ENCODE measurements at regions not wholly inside any gene's neighbourhood (a gene's known extent, or its start where the extent isn't known, plus 50 kb on each side); places are given as distances from the start of the nearest gene placed in this dataset.

DNA sequence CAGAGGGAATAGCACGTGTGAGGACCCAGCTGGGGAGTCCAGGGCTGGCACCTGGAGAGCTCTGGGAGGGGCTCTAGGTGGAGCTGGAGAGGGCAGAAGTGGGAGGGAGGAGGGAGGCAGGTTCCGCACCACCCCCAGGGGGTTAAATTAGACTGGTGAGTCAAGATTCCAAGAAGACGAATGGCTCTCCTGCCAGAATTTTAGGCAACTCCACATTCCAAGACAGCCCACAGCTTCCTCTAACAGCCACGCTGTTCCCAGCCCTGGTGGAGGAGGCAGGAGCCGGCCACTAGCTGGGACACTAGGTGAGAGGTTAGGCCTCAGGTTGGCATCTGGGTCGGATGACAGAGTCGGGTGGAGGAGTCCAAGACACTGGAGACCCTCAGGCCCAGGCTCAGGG, 60.2 kb downstream of the TFAP2C start:
- H3K4me1 Mint-ChIP-seq (ENCODE audit: low read depth) = no peaks in the 10 kb centered on the region
- ChIA-PET CTCF (no interaction called here), POLR2A (no interaction called here)
- H3K27ac Mint-ChIP-seq = no peak overlapping the region
- ATAC-seq (no peak), DNase-seq (no peak)
- no peaks in the 10 kb centered on the region for H3K9me3 Mint-ChIP-seq (ENCODE audit: insufficient read depth)
- H3K4me3 Mint-ChIP-seq = no peak overlapping the region
- no peaks in the 10 kb centered on the region for H3K36me3 Mint-ChIP-seq (ENCODE audit: low read depth)
- no peaks in the 10 kb centered on the region for H3K27me3 Mint-ChIP-seq (ENCODE audit: low read depth)

DNA sequence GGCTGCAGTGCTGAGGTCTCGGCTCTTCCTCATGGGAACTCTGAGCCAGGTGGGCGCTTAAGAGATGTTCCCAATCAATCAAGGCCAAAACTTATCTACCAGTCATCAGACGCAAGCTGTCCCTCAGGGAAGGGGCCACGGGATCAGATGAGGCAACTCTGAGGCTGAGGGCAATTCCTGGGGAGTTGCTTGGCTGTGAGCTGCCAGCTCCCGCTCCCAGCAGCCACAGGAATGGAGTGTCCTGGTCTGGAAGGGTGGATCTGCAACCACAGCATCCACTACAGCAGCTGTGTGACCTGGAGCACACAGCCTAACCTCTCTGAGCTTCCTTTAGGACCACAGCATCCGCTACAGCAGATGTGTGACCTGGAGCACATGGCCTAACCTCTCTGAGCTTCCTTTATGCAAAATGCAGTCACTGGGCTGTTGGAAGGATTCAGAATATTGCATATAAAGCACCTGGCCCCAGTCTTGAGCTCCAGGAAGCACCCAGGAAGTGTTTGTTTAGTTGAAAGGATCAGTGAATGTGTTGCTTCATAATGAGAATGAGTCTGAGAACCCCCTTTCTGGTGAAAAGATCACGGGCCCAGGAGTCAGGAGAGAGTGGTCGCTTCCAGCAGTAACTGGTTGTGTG, 60.9 kb downstream of the TFAP2C start:
- H3K4me1 Mint-ChIP-seq (ENCODE audit: low read depth) = no peaks in the 10 kb centered on the region
- DNase-seq (no peak), ATAC-seq (no peak)
- ChIA-PET CTCF (no interaction called here), POLR2A (no interaction called here)
- no peaks in the 10 kb centered on the region for H3K27me3 Mint-ChIP-seq (ENCODE audit: low read depth)
- H3K9me3 Mint-ChIP-seq (ENCODE audit: insufficient read depth) = no peaks in the 10 kb centered on the region
- H3K36me3 Mint-ChIP-seq (ENCODE audit: low read depth) = no peaks in the 10 kb centered on the region
- no peak overlapping the region for H3K27ac Mint-ChIP-seq
- no peak overlapping the region for H3K4me3 Mint-ChIP-seq

DNA sequence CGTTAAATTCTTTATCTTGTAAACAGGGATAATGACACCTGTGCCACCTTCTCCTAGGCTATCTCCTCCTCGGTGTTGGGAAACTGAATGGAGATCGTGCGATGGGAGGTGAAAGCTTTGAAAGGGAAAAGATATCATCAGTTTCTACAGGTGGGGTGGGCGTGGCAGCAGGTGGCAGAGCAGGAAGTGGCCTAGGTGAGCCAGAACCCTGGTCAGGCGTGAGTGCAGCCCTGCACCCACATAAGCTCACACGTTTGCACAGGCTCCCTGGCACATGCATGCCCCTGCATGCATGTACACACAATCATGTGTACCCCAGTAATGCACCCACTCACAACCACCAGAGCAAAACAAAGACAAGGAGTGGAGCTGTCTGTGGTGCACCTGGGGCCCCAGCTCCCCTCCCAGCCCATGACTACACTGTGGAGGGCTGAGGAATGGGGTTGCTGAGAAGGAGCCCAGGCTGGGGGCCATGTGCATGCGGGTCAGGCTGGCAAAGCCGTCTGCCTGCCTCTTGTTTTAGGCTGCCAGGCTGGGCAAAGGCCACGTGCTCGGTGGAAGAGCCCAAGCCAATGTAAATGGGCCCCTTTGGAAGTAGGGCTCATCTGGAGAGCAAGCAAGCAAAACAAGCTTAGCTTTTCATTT, 61.5 kb downstream of the TFAP2C start:
- no peak for DNase-seq
- no peaks in the 10 kb centered on the region for H3K27me3 Mint-ChIP-seq (ENCODE audit: low read depth)
- no peaks in the 10 kb centered on the region for H3K9me3 Mint-ChIP-seq (ENCODE audit: insufficient read depth)
- ChIA-PET CTCF (no interaction called here), POLR2A (no interaction called here)
- ATAC-seq = no peak
- no peaks in the 10 kb centered on the region for H3K36me3 Mint-ChIP-seq (ENCODE audit: low read depth)
- H3K4me1 Mint-ChIP-seq (ENCODE audit: low read depth) = no peaks in the 10 kb centered on the region
- no peak overlapping the region for H3K4me3 Mint-ChIP-seq
- no peak overlapping the region for H3K27ac Mint-ChIP-seq

DNA sequence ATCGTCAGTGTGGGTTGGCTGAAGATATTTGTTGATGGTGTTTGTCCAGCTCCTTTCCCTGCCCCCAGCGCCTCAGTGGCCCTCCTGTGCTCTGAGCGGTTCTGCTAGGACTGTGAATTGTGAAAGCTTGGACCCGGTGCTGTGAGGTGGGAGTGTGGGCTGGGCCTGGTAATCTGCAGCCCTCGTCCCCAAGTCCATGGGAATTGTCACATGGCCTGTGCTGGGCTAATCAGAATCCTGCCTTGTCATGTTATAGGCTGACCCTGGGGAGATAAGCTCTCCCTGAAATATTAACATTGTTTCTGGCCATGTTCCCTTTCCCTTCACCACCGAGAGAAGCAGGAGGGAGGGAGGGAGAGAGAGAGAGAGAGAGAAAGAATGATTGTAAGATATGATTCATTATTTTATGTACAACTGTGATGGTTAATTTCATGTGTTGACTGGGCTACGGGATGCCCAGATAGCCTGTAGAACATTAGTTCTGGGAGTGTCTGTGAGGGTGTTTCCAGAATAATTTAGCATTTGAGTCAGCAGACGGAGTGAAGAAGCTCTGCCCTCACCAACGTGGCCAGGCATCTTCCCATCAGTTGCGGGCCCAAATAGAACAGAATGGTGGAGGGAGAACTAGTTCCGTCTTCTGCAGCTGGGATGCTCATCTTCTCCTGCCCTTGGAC, 62.4 kb downstream of the TFAP2C start:
- Mint-ChIP-seq H3K36me3 (ENCODE audit: low read depth) (no peaks in the 10 kb centered on the region), H3K9me3 (ENCODE audit: insufficient read depth) (no peaks in the 10 kb centered on the region), H3K4me3 (no peak overlapping the region), H3K27ac (no peak overlapping the region), H3K4me1 (ENCODE audit: low read depth) (no peaks in the 10 kb centered on the region), H3K27me3 (ENCODE audit: low read depth) (no peaks in the 10 kb centered on the region)
- CTCF ChIA-PET = no interaction called here
- DNase-seq = no peak
- POLR2A ChIA-PET = no interaction called here
- ATAC-seq = no peak

DNA sequence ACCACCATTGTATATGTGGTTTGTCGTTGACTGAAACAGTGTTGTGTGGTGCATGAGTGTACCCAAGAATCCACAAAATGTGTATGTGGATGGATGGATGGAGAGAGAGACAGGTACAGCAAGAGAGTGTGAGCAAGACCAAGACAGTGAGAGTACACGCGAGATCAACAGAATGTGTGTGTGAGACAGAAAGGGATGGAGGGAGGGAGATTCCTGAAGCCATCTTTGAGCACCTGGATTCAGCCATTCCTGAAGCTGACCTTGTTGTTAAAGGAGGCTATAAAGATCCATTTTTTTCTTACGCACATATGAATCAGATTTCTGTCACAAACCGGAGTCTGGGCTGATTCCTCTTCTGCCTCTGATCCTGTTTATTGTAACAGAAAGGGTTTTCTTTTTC, 64.1 kb downstream of the TFAP2C start:
- Mint-ChIP-seq H3K27me3 (ENCODE audit: low read depth) (no peaks in the 10 kb centered on the region), H3K4me3 (no peak overlapping the region), H3K9me3 (ENCODE audit: insufficient read depth) (no peaks in the 10 kb centered on the region), H3K27ac (no peak overlapping the region), H3K36me3 (ENCODE audit: low read depth) (no peaks in the 10 kb centered on the region), H3K4me1 (ENCODE audit: low read depth) (no peaks in the 10 kb centered on the region)
- DNase-seq (no peak), ATAC-seq (no peak)
- ChIA-PET POLR2A (interaction anchor here (0.6 kb wide), 1 partner anchor 146 kb away, joined by 3 read pairs; no protein-coding TSS in a partner anchor), CTCF (no interaction called here)

DNA sequence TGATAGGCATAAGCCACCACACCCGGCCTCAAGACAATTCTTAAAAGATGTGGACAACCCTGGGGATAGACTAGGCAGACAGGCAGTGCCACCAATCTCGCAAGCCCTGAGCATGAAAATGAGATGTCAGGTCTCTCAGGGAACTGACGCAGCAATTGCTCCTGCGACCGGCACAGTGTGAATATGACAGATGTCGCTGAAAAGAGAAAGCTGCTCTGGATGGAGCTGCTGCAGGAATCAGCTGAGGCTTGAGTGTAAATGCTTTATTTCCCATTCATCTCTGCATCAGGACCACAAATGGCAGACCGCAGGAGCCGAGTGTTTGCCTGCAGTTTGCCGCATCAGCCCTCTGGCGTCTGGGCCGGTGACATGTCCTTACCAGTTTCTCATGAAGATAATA, 68.4 kb downstream of the TFAP2C start:
- H3K4me3 Mint-ChIP-seq = no peak overlapping the region
- no peak overlapping the region for H3K27ac Mint-ChIP-seq
- no peaks in the 10 kb centered on the region for H3K9me3 Mint-ChIP-seq (ENCODE audit: insufficient read depth)
- POLR2A ChIA-PET = no interaction called here
- CTCF ChIA-PET = no interaction called here
- ATAC-seq (no peak), DNase-seq (no peak)
- no peaks in the 10 kb centered on the region for H3K36me3 Mint-ChIP-seq (ENCODE audit: low read depth)
- no peaks in the 10 kb centered on the region for H3K4me1 Mint-ChIP-seq (ENCODE audit: low read depth)
- H3K27me3 Mint-ChIP-seq (ENCODE audit: low read depth) = no peaks in the 10 kb centered on the region

DNA sequence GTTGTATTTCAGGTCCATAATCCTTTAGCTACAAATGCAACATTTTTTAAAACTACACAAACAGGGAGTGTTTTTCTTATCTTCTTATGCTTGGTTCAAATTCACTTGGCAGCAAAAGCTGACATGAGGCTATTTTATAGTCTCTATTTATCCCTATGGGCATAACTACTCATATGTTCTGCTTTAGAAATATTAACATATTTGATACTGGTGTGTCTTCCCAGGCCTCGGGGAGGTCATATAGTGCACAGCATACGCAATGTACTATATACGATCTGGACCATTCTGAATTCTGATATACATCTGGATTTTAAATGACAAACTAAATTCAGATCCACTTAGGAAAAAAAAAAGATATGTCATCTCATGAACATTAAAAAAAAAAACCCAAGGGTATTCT, 69.2 kb downstream of the TFAP2C start:
- Mint-ChIP-seq H3K4me3 (no peak overlapping the region), H3K36me3 (ENCODE audit: low read depth) (no peaks in the 10 kb centered on the region), H3K27ac (no peak overlapping the region), H3K9me3 (ENCODE audit: insufficient read depth) (no peaks in the 10 kb centered on the region), H3K4me1 (ENCODE audit: low read depth) (no peaks in the 10 kb centered on the region), H3K27me3 (ENCODE audit: low read depth) (no peaks in the 10 kb centered on the region)
- CTCF ChIA-PET = no interaction called here
- POLR2A ChIA-PET = no interaction called here
- no peak for ATAC-seq
- no peak for DNase-seq

DNA sequence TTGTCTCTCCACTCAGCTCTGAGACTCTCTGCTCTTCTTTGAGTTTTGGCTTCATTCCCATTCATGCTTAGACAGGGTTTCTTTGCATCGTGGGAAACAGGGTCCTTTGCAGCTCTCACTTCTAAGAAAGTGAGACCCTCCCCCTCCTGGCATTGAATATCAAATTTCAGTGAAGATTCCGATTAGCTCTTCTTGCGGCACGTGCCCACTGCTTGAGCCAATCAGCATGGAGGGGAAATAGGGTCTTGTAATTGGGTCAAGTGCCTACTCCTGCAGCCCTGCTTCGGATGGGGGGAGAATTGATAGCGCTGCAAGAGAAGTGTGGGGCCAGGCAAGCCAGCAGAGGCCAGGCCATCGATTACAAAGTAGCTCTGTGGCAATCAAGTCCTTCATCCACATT, 69.6 kb downstream of the TFAP2C start:
- Mint-ChIP-seq H3K27ac (no peak overlapping the region), H3K9me3 (ENCODE audit: insufficient read depth) (no peaks in the 10 kb centered on the region), H3K4me3 (no peak overlapping the region), H3K36me3 (ENCODE audit: low read depth) (no peaks in the 10 kb centered on the region), H3K4me1 (ENCODE audit: low read depth) (no peaks in the 10 kb centered on the region), H3K27me3 (ENCODE audit: low read depth) (no peaks in the 10 kb centered on the region)
- DNase-seq = no peak
- no peak for ATAC-seq
- CTCF ChIA-PET = no interaction called here
- POLR2A ChIA-PET = no interaction called here

DNA sequence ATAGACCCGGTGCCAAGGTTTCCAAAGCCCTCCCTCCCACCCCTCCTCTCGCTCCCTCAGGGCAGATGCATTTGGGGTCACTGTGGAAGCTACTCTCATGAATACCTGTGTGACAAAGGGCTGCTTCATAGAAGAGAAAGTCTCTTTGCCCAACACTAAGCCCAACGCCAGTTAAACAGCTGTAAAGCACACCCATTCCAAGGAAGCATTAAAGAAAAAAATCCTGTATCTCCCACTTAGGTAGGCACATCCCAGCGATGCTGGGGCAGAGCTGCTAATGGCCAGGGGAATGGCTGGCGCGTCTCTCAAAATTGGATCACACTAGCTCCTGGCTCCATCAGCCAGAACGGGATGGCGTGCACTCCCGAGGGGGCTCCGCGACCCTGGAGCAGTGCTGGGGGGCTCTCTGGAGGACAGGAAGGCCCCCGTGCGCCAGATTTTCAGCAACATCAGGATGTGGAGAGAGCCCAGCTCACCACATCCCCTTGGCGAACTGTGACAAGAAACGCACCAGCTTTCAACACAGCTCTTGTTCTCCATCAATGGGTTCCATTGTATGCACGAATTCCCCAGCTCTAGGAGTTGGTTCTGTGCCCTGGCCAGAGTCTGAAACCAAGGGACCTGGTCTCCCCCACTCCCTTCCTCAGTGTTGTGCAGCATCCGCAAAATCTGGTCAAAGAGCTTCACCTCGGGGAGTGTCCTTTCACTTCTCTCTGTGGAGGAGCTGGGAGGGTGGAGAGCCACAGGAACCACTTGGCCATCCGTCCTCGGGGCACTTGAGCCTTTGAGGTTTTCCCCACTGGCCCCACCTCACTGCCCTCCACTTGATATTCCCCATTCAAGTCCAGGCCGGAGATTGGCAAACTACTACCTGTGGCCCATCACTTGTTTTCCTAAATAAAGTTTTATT, 74.1 kb downstream of the TFAP2C start:
- no peaks in the 10 kb centered on the region for H3K27me3 Mint-ChIP-seq (ENCODE audit: low read depth)
- H3K9me3 Mint-ChIP-seq (ENCODE audit: insufficient read depth) = no peaks in the 10 kb centered on the region
- DNase-seq (no peak), ATAC-seq (no peak)
- no peak overlapping the region for H3K4me3 Mint-ChIP-seq
- ChIA-PET CTCF (no interaction called here), POLR2A (no interaction called here)
- H3K4me1 Mint-ChIP-seq (ENCODE audit: low read depth) = no peaks in the 10 kb centered on the region
- no peaks in the 10 kb centered on the region for H3K36me3 Mint-ChIP-seq (ENCODE audit: low read depth)
- H3K27ac Mint-ChIP-seq = no peak overlapping the region

DNA sequence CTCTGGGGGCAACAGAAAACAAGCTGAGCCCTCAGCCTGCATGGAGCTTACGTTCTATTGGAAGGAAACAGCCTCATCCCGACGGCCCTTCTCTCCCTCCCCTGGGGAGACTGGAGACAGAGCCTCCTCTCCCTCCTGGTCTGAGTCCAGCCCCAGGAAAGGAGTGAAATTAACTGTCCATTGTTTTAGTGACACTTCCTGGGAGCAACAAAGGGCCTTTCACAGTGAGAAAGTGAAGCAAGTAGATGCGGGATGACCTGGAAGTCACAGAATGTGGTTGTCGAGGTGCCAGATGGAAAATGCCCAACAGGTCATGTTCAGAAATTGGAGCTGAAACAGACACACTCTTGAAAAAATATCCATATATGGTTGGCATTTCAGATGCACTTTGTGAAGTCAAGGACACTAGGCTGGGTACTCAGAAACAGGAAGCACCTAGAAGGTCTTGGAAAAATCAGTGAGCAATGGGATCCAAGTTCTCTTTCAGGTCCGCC, 77.8 kb downstream of the TFAP2C start:
- POLR2A ChIA-PET = no interaction called here
- H3K4me1 Mint-ChIP-seq (ENCODE audit: low read depth) = no peaks in the 10 kb centered on the region
- DNase-seq (no peak), ATAC-seq (no peak)
- no peaks in the 10 kb centered on the region for H3K36me3 Mint-ChIP-seq (ENCODE audit: low read depth)
- CTCF ChIA-PET = no interaction called here
- H3K27ac Mint-ChIP-seq = no peak overlapping the region
- no peaks in the 10 kb centered on the region for H3K27me3 Mint-ChIP-seq (ENCODE audit: low read depth)
- no peaks in the 10 kb centered on the region for H3K9me3 Mint-ChIP-seq (ENCODE audit: insufficient read depth)
- no peak overlapping the region for H3K4me3 Mint-ChIP-seq

DNA sequence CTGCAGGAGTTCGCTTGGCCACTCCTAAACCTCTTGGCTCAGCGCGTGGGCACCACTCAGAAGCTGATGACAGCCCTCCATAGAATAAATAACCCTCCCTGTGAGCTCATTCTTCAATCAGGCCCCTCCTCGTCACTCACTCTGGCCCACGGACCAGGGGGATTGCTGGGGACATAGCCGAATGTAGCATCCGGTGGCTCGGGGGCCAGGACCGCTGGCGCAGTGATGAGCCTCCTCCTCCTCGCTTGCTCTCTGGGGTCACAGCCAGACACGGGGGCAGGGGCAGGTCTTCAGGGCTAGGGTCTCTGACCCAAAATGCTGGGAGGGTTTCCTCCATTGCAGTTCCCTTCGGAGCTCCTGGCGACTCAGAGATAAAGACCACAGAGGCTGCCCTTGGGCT, 79.9 kb downstream of the TFAP2C start:
- Mint-ChIP-seq H3K4me3 (no peak overlapping the region), H3K4me1 (ENCODE audit: low read depth) (no peaks in the 10 kb centered on the region), H3K27me3 (ENCODE audit: low read depth) (no peaks in the 10 kb centered on the region), H3K27ac (no peak overlapping the region), H3K36me3 (ENCODE audit: low read depth) (no peaks in the 10 kb centered on the region), H3K9me3 (ENCODE audit: insufficient read depth) (no peaks in the 10 kb centered on the region)
- ATAC-seq = no peak
- ChIA-PET CTCF (no interaction called here), POLR2A (no interaction called here)
- DNase-seq = no peak

DNA sequence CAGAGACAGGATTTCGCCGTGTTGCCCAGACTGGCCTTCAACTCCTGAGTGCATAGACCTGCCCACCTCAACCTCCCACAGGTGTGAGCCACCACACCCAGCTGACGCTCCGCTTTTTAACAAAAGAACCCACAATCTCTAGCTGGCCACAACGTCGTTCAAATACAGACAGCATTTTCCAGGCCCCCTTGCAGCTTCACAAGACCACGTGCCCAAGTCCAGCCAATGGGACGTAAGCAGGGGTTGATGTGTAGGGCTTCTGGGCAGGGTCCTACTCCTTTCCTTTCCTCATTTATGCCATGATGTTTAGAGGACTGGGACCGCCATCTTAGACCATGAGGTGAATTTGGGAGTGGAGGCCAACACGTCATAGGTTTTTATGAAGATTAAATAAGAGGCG, 81.0 kb downstream of the TFAP2C start:
- no peaks in the 10 kb centered on the region for H3K36me3 Mint-ChIP-seq (ENCODE audit: low read depth)
- H3K27me3 Mint-ChIP-seq (ENCODE audit: low read depth) = no peaks in the 10 kb centered on the region
- H3K27ac Mint-ChIP-seq = no peak overlapping the region
- no peak for DNase-seq
- CTCF ChIA-PET = no interaction called here
- H3K9me3 Mint-ChIP-seq (ENCODE audit: insufficient read depth) = no peaks in the 10 kb centered on the region
- H3K4me3 Mint-ChIP-seq = no peak overlapping the region
- ATAC-seq = no peak
- POLR2A ChIA-PET = no interaction called here
- no peaks in the 10 kb centered on the region for H3K4me1 Mint-ChIP-seq (ENCODE audit: low read depth)
